Esophagus muscularis mucosa (tissue), 4 donors: ENCODE measurements at regions not wholly inside any gene's neighbourhood (a gene's known extent, or its start where the extent isn't known, plus 50 kb on each side); places are given as distances from the start of the nearest gene placed in this dataset.
A peak's percentile ranks its signal among the peaks of the same experiment; 100 is the strongest.
"Not testable (repeated sequence)": the region's sequence is repeated elsewhere in the genome, so short reads cannot be mapped to it uniquely, and the experiment has no call there.

Experiments used
- DNase-seq: peaks from one replicate; pipeline ENCODE4 v3.0.0-alpha.2; 2017; ENCODE audit errors: extremely low spot score
- H3K27ac ChIP-seq, 4 donors: fragments of 200-600 bp; sonication (generic); replicated peaks in 1 of 4; 1 replicate in 3 of 4; 2 replicates in 1 of 4; pipeline ENCODE4 v1.5.1; 2016 to 2019; ENCODE audit warnings: mild to moderate bottlenecking in 1 of 4
- H3K27me3 ChIP-seq, 4 donors: fragments of 200-600 bp; sonication (generic); one replicate each; pipeline versions ENCODE4 v1.5.1 to v1.6.0; 2016 to 2019
- H3K36me3 ChIP-seq, 4 donors: fragments of 200-600 bp; sonication (generic); one replicate each; pipeline ENCODE4 v1.5.1; 2016 to 2019
- H3K4me1 ChIP-seq, 4 donors: fragments of 200-600 bp; sonication (generic); one replicate each; pipeline ENCODE4 v1.5.1; 2016 to 2019
- H3K4me3 ChIP-seq, 4 donors: fragments of 200-600 bp; sonication (generic); 1 replicate in 2 of 4; 2 replicates in 2 of 4; pipeline ENCODE4 v1.5.1; 2016 to 2019; ENCODE audit warnings: mild to moderate bottlenecking in 4 of 4, moderate library complexity in 1 of 4
- H3K9me3 ChIP-seq, 4 donors: fragments of 200-600 bp; sonication (generic); 1 replicate in 3 of 4; 2 replicates in 1 of 4; pipeline ENCODE4 v1.5.1; 2016 to 2019
- EP300 ChIP-seq: sonication (generic); formaldehyde crosslinking; IDR thresholded peaks from one replicate; pipeline ENCODE4 v1.6.1; 2017; ENCODE audit warnings: antibody characterized with exemption
- POLR2A ChIP-seq: fragments of 450-650 bp; IDR thresholded peaks from one replicate; pipeline ENCODE4 v1.6.1; 2017; ENCODE audit warnings: antibody characterized with exemption, moderate library complexity, mild to moderate bottlenecking, low read depth
- POLR2AphosphoS5 ChIP-seq, 2 donors: sonication (generic); formaldehyde crosslinking; IDR thresholded peaks; one replicate each; pipeline ENCODE4 v1.6.1; 2017; ENCODE audit warnings: antibody characterized with exemption in 2 of 2
- WGBS: methylation state at CpG from one replicate; pipeline ENCODE4 v1.1.5; 2018; 5-methylcytosine and 5-hydroxymethylcytosine counted together
- intact Hi-C: fragments of 100-400 bp; cut with DNase I; formaldehyde crosslinking; loops from one replicate; pipeline ENCODE4 v1.15.1; 2023
- TF ChIP-seq, protein P1 (sequence below), 3 experiments: fragments of 200-600 bp in 2 of 3; fragments of 450-650 bp in 1 of 3; sonication (generic) in 2 of 3; IDR thresholded peaks; one replicate each; pipeline ENCODE4 v1.5.1; 2017 to 2019; ENCODE audit warnings: antibody characterized with exemption in 3 of 3, mild to moderate bottlenecking in 2 of 3, moderate library complexity in 1 of 3

DNA sequence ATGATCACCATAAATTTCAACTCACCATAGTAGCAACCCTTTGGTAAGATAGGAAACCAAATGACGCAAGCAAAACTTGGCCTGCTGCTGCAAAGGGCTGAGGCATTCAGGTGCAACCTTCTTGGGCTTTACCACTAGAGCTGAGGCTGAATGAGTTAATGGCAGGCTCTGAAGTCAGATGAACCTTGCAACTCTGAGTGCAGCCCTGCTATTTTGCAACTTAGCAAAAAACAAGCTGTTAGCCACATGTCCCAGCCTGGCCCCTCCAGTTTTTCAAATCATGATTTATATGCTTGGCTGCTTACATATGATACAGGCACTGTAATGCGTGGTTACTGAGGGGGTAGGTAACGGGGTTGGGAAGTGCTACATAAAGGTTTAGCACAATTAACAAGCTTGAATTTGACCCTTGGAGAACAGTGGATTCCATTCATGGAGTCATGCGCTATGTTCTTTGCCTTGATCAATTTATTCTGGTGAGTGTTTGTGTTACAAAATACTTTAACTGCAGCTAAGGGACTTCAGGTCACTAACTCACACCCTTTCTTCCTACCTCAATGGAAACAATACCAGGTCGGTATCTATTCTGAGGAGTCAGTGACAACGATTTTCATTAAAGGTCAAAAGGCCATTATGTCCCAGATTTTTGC is 80.5 kb upstream of the PPARGC1A start:
- intact Hi-C loops, result no loop called here
- Histone ChIP-seq H3K27me3 (no peaks in the 10 kb centered on the region), H3K9me3 (no peaks in the 10 kb centered on the region), H3K27ac (no peak overlapping the region), H3K4me1 (peaks cover 0 to 8% (median 6%) of the 10 kb centered on the region in 4 donors), H3K4me3 (no peak overlapping the region), H3K36me3 (no peaks in the 10 kb centered on the region)
- WGBS, result 74% methylated on average over 6 of the region's 6 CpGs
- TF ChIP-seq POLR2AphosphoS5 (IDR thresholded peaks at IDR 0.05), result no peak
- TF ChIP-seq, protein P1, sequence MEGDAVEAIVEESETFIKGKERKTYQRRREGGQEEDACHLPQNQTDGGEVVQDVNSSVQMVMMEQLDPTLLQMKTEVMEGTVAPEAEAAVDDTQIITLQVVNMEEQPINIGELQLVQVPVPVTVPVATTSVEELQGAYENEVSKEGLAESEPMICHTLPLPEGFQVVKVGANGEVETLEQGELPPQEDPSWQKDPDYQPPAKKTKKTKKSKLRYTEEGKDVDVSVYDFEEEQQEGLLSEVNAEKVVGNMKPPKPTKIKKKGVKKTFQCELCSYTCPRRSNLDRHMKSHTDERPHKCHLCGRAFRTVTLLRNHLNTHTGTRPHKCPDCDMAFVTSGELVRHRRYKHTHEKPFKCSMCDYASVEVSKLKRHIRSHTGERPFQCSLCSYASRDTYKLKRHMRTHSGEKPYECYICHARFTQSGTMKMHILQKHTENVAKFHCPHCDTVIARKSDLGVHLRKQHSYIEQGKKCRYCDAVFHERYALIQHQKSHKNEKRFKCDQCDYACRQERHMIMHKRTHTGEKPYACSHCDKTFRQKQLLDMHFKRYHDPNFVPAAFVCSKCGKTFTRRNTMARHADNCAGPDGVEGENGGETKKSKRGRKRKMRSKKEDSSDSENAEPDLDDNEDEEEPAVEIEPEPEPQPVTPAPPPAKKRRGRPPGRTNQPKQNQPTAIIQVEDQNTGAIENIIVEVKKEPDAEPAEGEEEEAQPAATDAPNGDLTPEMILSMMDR (IDR thresholded peaks at IDR 0.05), result no peak
- no peak for TF ChIP-seq EP300
- no peak for TF ChIP-seq POLR2A
- DNase-seq, result no peak

DNA sequence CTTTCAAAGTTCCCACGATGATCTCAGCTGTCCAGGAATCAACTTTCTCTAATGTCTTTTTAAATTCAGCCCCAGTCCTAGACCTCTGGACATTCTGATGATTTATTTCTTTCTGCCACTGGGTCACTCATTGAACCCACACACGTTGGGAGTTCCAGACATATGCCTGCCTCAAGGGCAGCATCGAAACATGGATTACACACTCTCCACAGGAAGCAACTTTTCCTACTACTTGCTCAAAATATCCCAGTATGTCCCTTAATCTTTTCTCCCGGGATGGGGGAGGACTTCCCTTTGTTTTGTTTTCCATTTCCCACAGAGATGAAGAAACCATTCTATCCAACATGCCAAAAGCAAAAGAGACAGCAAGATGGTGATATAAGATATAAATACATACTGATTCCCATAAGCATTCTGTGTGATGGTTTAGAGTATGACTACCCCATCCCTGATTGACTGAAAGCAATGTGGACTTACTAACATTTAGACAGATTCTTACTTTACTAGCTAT is 79.8 kb upstream of the PPARGC1A start:
- intact Hi-C loops, result no loop called here
- DNase-seq, result no peak
- Histone ChIP-seq H3K9me3 (no peaks in the 10 kb centered on the region), H3K4me3 (no peak overlapping the region), H3K4me1 (peaks cover 0 to 8% (median 6%) of the 10 kb centered on the region in 4 donors), H3K36me3 (no peaks in the 10 kb centered on the region), H3K27me3 (no peaks in the 10 kb centered on the region), H3K27ac (no peak overlapping the region)
- 52% methylated on average over 4 of the region's 4 CpGs for WGBS
- no peak for TF ChIP-seq EP300
- TF ChIP-seq POLR2AphosphoS5 (IDR thresholded peaks at IDR 0.05), result no peak
- TF ChIP-seq, protein P1 (IDR thresholded peaks at IDR 0.05), result no peak
- TF ChIP-seq POLR2A, result no peak

DNA sequence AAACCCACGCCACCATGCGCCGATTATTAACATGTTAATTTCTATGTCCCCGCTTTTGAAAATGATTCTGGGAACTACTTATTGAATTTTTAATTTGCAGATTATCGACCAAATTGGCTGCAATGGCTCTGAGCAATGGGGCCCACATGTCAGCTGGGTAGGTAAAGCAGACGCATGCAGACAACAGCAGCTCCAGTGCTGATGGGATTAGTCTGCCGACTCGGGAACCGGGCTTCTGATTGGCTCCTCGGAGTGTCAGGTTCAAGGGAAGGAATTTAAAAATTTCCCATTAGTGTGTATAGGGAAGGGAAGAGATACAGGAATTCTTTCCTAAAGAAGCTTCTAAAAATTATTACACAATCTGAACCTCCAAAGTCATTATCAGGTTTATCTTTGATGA is 77.4 kb upstream of the PPARGC1A start:
- Histone ChIP-seq H3K4me1 (peaks cover 0 to 5% (median 3%) of the 10 kb centered on the region in 4 donors), H3K27me3 (no peaks in the 10 kb centered on the region), H3K36me3 (no peaks in the 10 kb centered on the region), H3K9me3 (no peaks in the 10 kb centered on the region), H3K4me3 (no peak overlapping the region), H3K27ac (no peak overlapping the region)
- 92% methylated on average over 10 of the region's 10 CpGs for WGBS
- TF ChIP-seq POLR2A (no peak), POLR2AphosphoS5 (IDR thresholded peaks at IDR 0.05) (no peak), EP300 (no peak)
- TF ChIP-seq, protein P1 (IDR thresholded peaks at IDR 0.05), result no peak
- intact Hi-C loops, result no loop called here
- DNase-seq, result no peak

DNA sequence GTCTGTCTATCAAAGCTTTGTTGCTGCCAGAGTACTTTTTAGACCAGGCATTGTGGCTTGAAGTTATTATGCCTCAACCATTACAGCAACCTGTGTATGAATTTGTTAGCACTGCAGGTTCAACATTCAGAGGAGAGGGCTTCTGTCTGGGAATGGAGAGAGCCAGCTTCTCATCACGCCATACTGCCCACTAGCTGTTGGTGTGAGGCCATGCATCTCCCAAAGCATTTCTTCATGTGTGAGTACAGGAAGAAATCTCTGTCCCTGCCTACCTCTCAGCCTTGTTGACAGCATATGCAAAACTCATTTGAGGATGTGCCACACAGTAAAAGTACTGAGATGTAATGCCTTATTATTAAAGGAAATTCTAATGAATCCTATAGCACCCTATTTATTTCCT is 76.9 kb upstream of the PPARGC1A start:
- intact Hi-C loops, result no loop called here
- TF ChIP-seq POLR2A (no peak), POLR2AphosphoS5 (IDR thresholded peaks at IDR 0.05) (no peak)
- TF ChIP-seq, protein P1 (IDR thresholded peaks at IDR 0.05), result peak in 2 of 3 experiments; percentile 11 to 31
- 100% methylated on average over 1 of the region's 1 CpG for WGBS

DNA sequence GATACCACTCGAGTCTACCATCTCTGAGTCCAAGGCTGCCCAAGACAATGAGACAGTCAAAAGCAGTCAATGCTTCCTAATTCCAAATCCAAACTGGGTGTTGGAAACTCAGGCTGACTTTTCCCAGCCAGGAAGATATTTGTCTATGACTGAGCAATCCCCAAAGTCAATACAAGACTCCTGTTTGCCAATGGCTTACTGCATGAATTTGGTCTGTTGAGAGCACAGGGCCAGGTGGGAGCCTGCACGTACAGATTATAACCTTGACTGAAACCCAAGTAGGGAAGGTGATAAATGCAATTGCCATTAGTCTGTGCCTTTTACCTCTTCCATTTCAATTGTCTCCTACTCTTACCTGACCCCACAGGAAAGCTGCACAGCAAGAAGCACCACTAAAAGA is 72.6 kb upstream of the PPARGC1A start:
- WGBS, result 91% methylated on average over 1 of the region's 2 CpGs
- TF ChIP-seq EP300, result no peak
- TF ChIP-seq, protein P1 (IDR thresholded peaks at IDR 0.05), result no peak
- TF ChIP-seq POLR2AphosphoS5 (IDR thresholded peaks at IDR 0.05), result no peak
- no peak for TF ChIP-seq POLR2A
- intact Hi-C loops, result no loop called here

More for the DNA sequence above, 76.9 kb upstream of the PPARGC1A start:
- H3K4me3 ChIP-seq, result no peak overlapping the region
- H3K9me3 ChIP-seq, result no peaks in the 10 kb centered on the region
- no peak for DNase-seq
- H3K36me3 ChIP-seq, result no peaks in the 10 kb centered on the region
- peaks cover 0 to 2% (median under 1%) of the 10 kb centered on the region in 4 donors for H3K4me1 ChIP-seq
- H3K27me3 ChIP-seq, result no peaks in the 10 kb centered on the region
- H3K27ac ChIP-seq, result no peak overlapping the region

DNA sequence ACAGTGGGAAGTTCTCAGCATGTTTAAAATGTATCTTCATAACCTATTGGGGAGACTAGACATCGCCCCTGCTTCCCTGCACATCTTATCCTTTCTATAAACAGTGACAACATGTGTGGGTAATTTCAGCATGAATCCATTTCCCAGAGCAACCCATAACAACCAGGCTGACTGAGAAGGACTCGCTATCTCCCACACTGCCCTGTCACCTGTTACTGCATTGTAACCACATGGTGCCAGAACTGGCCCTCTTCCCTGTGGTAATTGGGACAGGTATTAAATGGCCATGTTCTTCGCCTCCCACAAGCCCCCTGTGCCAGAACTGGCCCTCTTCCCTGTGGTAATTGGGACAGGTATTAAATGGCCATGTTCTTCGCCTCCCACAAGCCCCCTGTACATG is 71.5 kb upstream of the PPARGC1A start:
- H3K4me1 ChIP-seq, H3K4me3 ChIP-seq, intact Hi-C loops, H3K36me3 ChIP-seq, H3K9me3 ChIP-seq, DNase-seq, H3K27ac ChIP-seq, H3K27me3 ChIP-seq: not testable (repeated sequence)
- WGBS, result 89% methylated on average over 4 of the region's 4 CpGs

More for the DNA sequence above, 72.6 kb upstream of the PPARGC1A start:
- DNase-seq, result no peak
- Histone ChIP-seq H3K9me3 (no peaks in the 10 kb centered on the region), H3K27ac (no peak overlapping the region), H3K36me3 (no peaks in the 10 kb centered on the region), H3K4me3 (no peak overlapping the region), H3K4me1 (no peaks in the 10 kb centered on the region), H3K27me3 (no peaks in the 10 kb centered on the region)
